ENCODE measurements at regions not wholly inside any gene's neighbourhood (a gene's known extent, or its start where the extent isn't known, plus 50 kb on each side); places are given as distances from the start of the nearest gene placed in this dataset.
"Not testable (repeated sequence)": the region's sequence is repeated elsewhere in the genome, so short reads cannot be mapped to it uniquely, and the experiment has no call there.

- no peak for DNase-seq (ENCODE audit: low spot score)
Observed at GRCh38 chr5:136924490-136924889, 559.1 kb upstream of the TRPC7 start.

DNA sequence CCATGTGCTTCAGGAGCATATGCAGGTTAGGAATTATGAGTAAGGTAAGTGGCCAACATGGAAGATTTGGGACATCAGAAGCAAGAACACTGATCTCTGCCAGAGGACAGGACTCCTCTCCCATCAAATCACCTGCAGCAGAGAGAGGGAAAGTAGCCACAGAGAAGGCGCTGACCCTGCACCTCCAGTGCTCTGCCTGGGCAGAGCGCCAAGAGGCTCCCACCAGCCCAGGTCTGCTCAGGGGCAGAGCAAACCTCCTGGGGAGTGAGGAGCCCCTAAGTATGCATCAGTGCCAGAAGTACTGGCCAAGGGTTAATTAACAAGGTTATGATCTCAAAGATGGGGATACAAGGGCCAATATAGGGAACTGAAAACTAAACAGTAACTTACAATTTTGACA lies 545.3 kb upstream of the TRPC7 start:
- no peak for DNase-seq (ENCODE audit: low spot score)

- DNase-seq (ENCODE audit: low spot score): no peak
Observed at GRCh38 chr5:136909906-136910305, 544.6 kb upstream of the TRPC7 start.

DNA sequence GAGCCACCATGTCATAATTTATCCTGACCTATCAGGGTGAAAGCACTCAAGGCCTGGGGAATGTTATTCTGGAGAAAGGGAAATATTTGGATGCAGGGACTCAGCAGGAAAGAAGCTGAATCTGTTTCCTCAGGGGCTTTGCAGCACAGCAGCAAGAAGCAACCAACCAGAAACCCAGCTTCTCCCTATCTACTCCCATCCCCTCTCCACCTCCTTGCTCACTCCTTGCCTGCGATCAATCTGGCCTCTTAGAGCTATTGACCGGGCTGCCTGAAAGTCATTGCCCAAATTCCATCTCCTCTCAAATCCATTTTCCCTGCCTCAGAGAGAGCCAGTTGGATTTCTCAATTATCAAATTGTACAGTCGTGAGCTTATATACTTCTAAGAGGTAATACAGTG lies 542.0 kb upstream of the TRPC7 start:
- DNase-seq (ENCODE audit: low spot score): no peak

DNA sequence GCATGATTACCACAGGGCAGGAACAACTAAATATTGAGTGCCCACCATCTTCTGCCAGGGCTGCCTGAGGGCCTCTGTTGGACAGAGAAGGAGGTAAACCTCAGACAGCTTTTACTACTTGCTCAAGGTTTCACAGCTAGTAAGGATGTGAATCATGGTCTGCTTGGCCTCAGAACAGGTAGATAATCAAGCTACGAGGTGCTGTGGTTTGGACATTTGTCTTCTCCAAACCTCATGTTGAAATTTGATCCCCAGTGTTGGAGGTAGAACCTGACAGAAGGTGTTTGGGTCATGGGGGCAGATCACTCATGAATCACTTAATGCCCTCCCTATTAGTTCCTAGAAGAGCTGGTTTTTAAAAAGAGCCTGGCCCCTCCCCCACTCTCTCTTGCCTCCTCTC lies 541.2 kb upstream of the TRPC7 start:
- DNase-seq (ENCODE audit: low spot score): no peak

DNA sequence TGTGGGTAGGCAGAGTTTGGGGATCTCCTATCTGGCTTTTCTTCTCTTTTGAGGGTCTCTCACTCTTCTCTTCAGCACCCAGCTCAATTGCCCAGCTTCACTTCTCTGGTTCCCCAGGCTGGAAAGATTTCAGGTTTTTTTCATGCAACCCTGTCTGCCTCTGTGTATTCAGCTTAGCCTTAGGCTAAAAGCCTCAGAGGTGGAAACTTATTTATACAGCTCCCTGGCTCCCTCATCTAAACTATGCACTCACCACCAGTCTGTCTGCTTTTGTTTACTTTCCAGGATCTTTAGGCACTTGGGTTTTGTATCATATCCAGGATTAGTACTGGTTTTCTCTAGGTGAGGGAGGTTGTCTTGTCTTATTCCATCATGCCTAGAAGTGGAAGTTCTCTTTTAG lies 540.2 kb upstream of the TRPC7 start:
- DNase-seq (ENCODE audit: low spot score): no peak

- DNase-seq (ENCODE audit: low spot score): no peak
Observed at GRCh38 chr5:136894070-136894469, 528.7 kb upstream of the TRPC7 start.

DNA sequence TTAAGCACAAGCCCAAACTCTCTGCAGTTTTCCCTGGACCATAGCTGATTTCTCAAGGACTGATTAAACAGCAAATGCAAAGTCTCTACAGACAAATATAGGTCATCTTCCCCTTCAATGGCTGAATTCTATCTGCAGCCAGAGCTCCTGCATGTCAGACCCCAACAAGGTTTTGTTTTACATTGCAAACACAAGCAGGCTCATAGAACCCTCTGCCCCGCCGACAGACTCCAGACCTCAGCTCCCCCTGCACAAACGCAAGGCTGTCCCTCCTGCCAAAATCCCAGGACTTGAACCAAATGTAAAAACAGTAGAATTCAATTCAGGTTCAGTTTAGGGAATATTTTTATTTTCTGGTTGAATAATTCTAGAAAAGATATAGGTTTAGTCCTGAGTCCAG lies 526.7 kb upstream of the TRPC7 start:
- no peak for DNase-seq (ENCODE audit: low spot score)

- no peak for DNase-seq (ENCODE audit: low spot score)
Observed at GRCh38 chr5:136891175-136891972, 526.0 kb upstream of the TRPC7 start.

GRCh38 chr5:136890431-136891148 lies 525.2 kb upstream of the TRPC7 start:
- no peak for DNase-seq (ENCODE audit: low spot score)

GRCh38 chr5:136886608-136887007 lies 521.3 kb upstream of the TRPC7 start:
- no peak for DNase-seq (ENCODE audit: low spot score)

DNA sequence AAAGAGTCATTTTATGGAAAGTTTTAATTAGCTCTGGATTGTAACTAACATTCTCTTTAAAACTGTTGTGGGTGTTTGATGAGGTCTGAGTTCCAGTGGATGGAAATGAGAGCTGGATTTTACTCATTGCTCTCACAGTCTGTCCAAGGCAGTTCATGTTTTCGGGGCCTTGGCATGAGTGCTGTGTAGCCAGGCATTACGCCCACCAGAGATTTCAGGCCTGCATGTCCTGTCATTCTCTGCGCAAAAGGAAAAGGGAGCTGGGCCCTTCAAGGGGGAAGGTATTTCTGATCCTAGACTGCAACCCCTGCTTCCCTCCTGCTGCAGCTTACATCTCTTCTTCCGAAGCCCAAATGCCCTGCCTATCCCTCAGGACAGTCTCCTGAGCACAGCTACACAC lies 499.6 kb upstream of the TRPC7 start:
- no peak for DNase-seq (ENCODE audit: low spot score)

DNA sequence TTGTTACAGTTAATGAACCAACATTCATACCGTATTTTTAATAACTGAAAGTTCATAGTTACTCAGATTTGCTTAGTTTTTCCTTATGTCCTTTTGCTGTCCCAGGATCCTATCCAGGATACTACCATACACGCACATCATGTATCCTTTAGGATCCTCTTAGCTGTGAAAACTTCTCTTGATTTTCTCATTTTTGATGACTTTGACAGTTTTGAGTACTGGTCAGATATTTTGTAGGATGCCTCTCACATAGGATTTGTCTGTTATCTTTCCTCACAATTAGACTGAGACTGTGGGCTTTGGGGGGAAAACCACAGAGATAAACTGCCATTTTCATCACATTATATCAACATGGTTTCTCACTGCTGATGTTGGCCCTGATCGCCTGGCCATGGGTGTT lies 491.3 kb upstream of the TRPC7 start:
- no peak for DNase-seq (ENCODE audit: low spot score)

DNA sequence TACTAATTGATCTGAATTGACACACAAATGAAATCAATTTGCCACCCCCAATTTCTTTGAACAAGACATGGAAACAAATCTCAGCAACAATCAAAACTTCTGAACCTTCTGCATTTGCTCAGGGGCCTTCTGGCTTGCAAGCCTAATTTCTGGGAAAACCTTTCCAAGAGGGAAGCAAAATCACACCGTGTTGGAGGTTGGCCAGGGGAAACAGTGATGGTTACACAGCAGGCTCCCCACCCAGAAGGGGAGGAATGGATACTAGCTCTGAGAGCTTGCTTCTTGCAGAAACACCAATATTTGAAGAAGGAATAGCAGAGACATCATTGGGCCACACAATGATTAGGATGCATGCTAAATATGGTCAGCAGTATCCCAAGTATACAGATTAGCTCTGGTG lies 488.6 kb upstream of the TRPC7 start:
- DNase-seq (ENCODE audit: low spot score): no peak

GRCh38 chr5:136840601-136841000 lies 475.3 kb upstream of the TRPC7 start:
- DNase-seq (ENCODE audit: low spot score): no peak

DNA sequence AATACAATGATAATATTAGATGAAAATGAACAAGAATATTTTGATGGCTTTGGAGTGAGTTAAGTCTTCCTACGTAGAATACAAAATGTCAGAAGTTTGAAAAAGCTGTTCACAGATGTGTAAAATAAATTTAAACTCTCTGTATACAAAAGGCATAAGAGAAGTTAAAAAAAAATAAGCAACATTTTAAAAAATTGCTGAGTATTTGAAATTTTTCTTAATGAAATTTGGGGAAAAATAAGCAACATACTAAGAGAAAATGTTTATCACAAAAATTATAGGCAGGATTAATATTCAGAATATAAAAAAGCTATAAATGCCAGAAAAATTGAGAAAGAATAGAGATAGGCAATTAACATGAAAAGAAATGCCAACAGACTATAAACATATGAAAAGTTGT lies 470.7 kb upstream of the TRPC7 start:
- DNase-seq (ENCODE audit: low spot score): no peak

DNA sequence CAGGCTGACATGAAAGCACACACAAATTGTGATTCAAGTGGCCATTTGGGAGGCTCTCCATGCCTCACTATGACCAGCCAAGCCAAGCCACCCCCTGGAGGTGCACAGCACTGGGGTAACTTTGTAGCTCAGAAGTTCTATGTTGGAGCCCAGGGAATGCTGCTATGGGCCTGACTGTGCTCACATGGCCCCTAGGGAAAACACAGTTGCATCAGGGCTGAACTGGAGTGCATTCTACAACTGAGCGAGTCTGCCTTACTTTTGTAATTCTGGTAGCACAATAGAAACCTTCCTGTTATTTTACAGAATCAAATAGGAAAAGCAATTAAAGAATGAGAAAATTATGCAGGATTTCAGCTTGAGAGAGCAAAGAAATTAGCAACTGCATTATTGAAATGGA lies 455.5 kb upstream of the TRPC7 start:
- no peak for DNase-seq (ENCODE audit: low spot score)

GRCh38 chr5:136819526-136820302 lies 454.4 kb upstream of the TRPC7 start:
- no peak for DNase-seq (ENCODE audit: low spot score)

DNA sequence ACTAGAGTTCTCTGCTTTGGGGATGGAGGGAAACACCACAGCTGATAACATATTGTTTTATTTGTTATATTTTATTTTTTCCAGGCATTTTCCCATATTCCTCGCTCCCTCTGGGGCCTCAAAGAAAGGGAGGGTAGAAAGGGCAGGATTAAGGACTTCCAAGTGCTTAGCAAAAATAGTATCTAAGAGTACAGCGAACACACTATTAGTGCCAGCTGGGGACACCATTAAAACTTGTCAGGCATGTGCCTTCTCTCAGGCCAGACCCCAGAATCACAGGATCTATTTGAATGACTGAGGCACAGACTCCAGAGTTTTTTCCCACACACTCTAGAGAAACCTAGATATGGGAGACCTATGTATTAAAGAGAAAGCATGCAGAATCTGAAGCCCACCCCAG lies 451.0 kb upstream of the TRPC7 start:
- DNase-seq (ENCODE audit: low spot score): no peak

- DNase-seq (ENCODE audit: low spot score): no peak
Observed at GRCh38 chr5:136814619-136815378, 449.5 kb upstream of the TRPC7 start.

GRCh38 chr5:136812270-136812669 lies 446.9 kb upstream of the TRPC7 start:
- not testable (repeated sequence) for DNase-seq (ENCODE audit: low spot score)

- peak; percentile 81 for DNase-seq (ENCODE audit: low spot score)
Observed at GRCh38 chr5:136811551-136811950, 446.2 kb upstream of the TRPC7 start.

All from H4 (cell line).